Epithelial cell of esophagus (primary cell): ENCODE measurements at regions not wholly inside any gene's neighbourhood (a gene's known extent, or its start where the extent isn't known, plus 50 kb on each side); places are given as distances from the start of the nearest gene placed in this dataset.

ENCODE experiments used
- DNase-seq: peaks from one replicate; pipeline ENCODE4 v3.0.0; 2010; ENCODE audit warnings: low read depth
- H3K4me3 ChIP-seq: 2 replicates; pipeline ENCODE4 v1.5.1; 2011; ENCODE audit warnings: mild to moderate bottlenecking, low read length, control low read depth
- TF ChIP-seq, protein P1 (sequence below): IDR thresholded peaks from 2 replicates; pipeline ENCODE4 v1.5.1; 2011; ENCODE audit warnings: low read depth, mild to moderate bottlenecking, low read length, control low read depth, inconsistent platforms; ENCODE audit not compliant: insufficient read depth; ENCODE audit errors: missing control alignments

DNA sequence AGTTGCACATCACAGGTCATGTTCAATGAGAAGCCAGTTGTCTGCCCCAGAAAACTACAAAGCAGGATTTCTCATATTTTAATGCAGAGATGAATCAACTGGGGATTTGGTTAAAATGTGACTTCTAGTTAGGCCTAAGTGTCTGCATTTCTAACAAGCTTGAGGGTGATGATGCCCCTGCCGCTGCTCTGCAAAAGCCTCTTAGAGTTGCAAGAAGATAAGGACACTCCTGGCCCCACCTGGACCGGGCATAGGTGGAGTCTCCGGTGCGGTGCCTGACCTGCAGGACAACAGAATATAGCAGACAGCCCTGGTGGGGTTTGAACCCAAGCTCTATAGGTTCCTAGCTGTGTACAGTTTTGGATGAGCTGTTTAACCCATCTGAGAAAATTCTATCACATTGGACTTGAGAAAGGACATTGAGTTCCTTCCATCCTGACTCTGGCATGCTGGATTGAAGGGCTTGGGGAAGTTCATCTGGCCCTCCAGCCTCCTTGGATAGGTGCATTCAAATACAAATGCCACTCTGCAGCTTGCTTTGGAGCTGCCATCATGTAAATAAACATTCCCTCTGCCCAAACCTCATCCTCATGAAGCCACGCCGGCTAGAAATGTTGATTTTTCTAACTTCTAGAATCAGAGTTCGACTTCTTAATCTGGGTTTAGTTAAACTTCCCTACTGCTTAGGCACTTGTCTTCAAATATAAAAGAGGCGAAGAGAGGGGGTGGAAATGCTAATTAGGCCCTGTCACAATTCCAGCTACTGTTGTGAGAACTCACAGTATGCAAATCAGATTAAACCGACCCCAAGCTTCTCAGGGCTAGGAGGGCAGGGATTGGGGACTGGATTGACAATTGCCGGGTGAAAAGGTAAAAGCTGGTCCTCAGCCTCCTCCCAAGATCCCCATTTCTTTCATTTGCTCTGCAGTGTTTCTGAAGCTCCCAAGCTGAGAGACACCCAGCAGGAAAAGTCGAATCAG, 1225.6 kb downstream of the VRK1 start:
- DNase-seq = no peak
- TF ChIP-seq, protein P1, sequence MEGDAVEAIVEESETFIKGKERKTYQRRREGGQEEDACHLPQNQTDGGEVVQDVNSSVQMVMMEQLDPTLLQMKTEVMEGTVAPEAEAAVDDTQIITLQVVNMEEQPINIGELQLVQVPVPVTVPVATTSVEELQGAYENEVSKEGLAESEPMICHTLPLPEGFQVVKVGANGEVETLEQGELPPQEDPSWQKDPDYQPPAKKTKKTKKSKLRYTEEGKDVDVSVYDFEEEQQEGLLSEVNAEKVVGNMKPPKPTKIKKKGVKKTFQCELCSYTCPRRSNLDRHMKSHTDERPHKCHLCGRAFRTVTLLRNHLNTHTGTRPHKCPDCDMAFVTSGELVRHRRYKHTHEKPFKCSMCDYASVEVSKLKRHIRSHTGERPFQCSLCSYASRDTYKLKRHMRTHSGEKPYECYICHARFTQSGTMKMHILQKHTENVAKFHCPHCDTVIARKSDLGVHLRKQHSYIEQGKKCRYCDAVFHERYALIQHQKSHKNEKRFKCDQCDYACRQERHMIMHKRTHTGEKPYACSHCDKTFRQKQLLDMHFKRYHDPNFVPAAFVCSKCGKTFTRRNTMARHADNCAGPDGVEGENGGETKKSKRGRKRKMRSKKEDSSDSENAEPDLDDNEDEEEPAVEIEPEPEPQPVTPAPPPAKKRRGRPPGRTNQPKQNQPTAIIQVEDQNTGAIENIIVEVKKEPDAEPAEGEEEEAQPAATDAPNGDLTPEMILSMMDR = no peak
- no peak overlapping the region for H3K4me3 ChIP-seq

DNA sequence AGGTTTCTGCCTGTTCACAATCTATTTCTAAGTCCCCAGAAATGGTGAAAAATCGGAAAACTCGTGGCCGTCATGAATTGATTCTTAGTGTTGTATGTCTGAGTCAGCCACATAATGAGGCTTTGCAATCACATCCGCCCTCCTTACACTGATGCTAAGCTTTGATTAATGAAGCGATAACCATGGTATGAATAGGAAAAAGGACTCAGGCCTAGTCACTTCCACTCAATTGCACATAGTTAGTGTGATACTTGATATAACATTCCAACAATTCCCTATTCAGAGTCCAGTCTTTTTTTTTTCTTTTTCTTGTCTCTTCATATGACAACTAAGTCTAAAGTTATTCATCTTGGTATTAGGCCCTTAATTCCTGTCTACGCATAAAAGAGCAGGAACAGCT, 1231.0 kb downstream of the VRK1 start:
- no peak overlapping the region for H3K4me3 ChIP-seq
- DNase-seq = no peak
- TF ChIP-seq, protein P1 = no peak

DNA sequence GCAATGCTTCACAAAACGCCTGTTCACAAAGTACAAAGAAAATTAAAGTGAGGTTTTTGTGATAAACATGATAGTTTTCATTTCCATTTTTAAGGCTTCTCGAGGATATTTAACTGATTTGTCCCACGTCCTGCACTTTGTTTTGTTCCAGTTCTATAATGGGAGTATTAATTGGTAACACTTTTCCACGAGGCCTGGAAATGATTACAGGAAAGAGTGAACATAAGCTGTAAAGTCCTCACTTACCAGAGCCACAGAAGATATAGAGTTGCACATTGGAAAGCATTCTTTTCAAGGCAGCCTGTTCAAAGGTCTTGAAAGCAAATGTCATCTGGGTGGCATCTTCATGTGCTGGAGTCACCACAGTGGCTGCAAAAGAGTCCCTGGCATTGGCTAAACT, 1236.6 kb downstream of the BCL11B start:
- no peak for DNase-seq
- no peak overlapping the region for H3K4me3 ChIP-seq
- TF ChIP-seq, protein P1 = no peak

DNA sequence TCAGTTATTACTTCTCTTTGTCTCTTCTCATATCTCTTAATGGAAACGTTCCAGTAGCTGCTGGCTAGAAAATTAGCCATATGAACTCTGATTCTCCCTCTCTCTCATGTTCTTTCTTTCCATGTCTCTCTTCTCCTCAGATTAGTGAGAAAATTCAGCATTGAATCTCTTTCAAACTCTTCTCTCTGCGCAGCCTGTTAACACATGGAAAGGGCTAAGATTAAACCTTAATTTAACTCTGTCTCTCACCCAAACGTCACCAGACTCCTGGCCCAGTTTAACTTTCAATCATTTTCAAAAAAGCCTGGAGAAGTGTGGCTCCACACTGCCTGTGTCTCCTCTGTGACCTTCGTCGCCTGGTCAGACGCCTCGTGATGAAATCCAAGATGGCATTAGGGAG, 1234.2 kb downstream of the BCL11B start:
- DNase-seq = no peak
- TF ChIP-seq, protein P1 = no peak

DNA sequence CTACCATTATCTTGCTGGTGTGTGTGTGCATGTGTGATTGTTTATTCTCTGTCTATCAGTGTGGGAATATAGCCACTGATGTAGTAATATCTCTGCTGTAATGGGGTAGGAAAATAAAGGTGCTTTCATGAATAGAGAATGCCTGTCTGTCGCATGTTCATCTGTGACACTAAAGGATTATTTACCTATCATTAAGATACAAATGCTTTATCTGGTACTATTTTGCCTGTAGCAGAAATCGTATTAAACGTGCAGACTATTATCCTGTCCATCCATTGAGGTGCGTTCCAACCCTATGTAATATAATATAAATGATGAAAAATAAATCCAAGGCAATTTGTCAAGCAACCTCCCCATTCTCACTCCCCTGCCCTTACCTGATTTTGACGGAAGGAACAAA, 1215.1 kb downstream of the BCL11B start:
- no peak overlapping the region for H3K4me3 ChIP-seq
- no peak for DNase-seq
- TF ChIP-seq, protein P1 = no peak

More for the DNA sequence above, 1234.2 kb downstream of the BCL11B start:
- H3K4me3 ChIP-seq = no peak overlapping the region

DNA sequence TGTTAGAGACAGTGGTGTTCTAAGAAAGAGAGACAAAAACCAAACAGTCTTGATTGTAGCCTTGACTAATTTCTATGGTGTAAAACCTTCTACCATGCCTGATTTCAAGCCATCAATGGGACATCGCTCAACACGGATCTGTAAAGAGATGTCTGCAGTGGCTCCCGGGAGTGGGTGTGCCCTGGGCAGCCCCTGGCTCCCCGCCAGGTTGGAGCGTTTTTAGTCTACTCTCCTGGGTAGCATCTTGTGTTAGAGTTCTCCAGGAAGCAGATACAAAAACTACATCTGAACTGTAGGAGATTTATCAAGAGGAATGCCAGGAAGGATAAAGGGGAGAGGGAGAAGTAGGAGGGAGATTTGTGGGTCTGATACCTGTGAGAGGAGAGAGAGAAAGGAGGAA, 1212.9 kb downstream of the BCL11B start:
- DNase-seq = no peak
- TF ChIP-seq, protein P1 = no peak
- H3K4me3 ChIP-seq = no peak overlapping the region

DNA sequence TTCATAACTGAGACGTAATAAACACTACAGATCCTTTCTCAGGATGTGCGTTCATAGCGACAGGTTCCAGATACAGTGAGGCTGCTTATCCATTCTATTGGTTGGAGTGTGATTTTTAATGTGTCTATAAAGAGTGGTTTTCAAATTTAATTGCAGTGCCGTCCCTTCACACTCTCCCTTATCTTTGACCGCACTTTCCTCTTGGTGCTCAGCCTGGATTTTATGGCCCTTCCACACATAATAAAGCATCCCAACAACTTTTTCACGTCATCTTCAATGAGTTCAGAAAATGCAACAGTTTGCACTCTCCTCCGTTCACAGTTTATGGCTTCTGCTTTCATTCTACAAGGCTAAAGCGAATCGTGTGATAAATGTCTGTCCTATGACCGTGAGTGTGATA, 1209.9 kb downstream of the BCL11B start:
- TF ChIP-seq, protein P1 = no peak
- H3K4me3 ChIP-seq = no peak overlapping the region
- DNase-seq = no peak
